ENCODE measurements at regions not wholly inside any gene's neighbourhood (a gene's known extent, or its start where the extent isn't known, plus 50 kb on each side); places are given as distances from the start of the nearest gene placed in this dataset.

DNA sequence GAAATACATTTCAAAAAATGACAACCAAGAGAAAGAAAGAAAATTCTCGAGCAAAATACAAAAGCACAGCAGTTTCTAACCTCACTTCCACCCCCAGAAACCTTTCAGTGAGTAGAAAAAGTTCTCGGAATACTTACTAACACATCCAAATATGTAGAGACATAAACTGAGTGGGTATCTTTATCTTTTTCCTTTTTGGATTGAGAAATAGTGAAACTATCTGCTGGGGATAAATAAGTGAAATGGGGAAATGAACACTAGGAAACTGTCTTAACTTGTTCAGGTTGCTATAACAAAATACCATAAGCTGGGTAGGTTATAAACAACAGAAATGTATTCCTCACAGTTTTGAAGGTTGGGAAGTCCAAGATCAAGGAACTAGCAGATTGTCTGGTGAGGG, 72.0 kb downstream of the VCAM1 start:
- DNase-seq: no peak
- Histone ChIP-seq H3K4me1 (peaks cover 0 to 13% (median 7%) of the 10 kb centered on the region in 9 donors), H3K4me3 (no peak overlapping the region), H3K27ac (peak overlapping the region in 1 of 10 donors; percentile 57), H3K36me3 (no peaks in the 10 kb centered on the region), H3K9me3 (no peaks in the 10 kb centered on the region), H3K27me3 (no peaks in the 10 kb centered on the region)
- intact Hi-C loops (cut with DNase I): no loop called here
- peak in 1 of 8 donors; percentile 29 for ATAC-seq
- WGBS, 2 donors: 71 to 74% methylated on average over 2 of the region's 2 CpGs
- TF ChIP-seq, protein P1, sequence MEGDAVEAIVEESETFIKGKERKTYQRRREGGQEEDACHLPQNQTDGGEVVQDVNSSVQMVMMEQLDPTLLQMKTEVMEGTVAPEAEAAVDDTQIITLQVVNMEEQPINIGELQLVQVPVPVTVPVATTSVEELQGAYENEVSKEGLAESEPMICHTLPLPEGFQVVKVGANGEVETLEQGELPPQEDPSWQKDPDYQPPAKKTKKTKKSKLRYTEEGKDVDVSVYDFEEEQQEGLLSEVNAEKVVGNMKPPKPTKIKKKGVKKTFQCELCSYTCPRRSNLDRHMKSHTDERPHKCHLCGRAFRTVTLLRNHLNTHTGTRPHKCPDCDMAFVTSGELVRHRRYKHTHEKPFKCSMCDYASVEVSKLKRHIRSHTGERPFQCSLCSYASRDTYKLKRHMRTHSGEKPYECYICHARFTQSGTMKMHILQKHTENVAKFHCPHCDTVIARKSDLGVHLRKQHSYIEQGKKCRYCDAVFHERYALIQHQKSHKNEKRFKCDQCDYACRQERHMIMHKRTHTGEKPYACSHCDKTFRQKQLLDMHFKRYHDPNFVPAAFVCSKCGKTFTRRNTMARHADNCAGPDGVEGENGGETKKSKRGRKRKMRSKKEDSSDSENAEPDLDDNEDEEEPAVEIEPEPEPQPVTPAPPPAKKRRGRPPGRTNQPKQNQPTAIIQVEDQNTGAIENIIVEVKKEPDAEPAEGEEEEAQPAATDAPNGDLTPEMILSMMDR (IDR thresholded peaks at IDR 0.05): no peak

DNA sequence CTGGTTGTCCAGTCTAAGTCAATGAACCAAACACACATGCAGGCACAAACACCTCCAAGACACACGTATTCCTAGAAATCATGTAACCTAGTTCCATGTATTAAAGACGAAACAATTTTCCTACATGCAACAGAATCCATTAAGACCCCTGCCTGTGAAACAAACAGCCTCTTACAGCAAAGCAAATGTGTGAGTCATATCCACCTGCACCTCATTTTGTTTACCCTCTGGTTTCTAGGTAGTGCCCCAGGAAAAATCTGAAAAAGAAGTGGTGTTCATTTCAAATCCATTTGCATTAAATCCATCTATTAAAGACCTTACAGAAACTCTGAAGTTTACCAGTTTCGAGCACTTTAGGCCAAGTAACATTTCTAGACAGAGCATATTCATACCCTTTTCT, 74.1 kb downstream of the VCAM1 start:
- DNase-seq: no peak
- TF ChIP-seq, protein P1 (IDR thresholded peaks at IDR 0.05): no peak
- Histone ChIP-seq H3K27me3 (no peaks in the 10 kb centered on the region), H3K36me3 (no peaks in the 10 kb centered on the region), H3K4me3 (no peak overlapping the region), H3K27ac (no peak overlapping the region), H3K9me3 (no peaks in the 10 kb centered on the region), H3K4me1 (peaks cover 0 to 13% (median 7%) of the 10 kb centered on the region in 9 donors)
- no peak for ATAC-seq
- intact Hi-C loops (cut with DNase I): no loop called here
- WGBS, 2 donors: 90 to 91% methylated on average over 3 of the region's 3 CpGs

DNA sequence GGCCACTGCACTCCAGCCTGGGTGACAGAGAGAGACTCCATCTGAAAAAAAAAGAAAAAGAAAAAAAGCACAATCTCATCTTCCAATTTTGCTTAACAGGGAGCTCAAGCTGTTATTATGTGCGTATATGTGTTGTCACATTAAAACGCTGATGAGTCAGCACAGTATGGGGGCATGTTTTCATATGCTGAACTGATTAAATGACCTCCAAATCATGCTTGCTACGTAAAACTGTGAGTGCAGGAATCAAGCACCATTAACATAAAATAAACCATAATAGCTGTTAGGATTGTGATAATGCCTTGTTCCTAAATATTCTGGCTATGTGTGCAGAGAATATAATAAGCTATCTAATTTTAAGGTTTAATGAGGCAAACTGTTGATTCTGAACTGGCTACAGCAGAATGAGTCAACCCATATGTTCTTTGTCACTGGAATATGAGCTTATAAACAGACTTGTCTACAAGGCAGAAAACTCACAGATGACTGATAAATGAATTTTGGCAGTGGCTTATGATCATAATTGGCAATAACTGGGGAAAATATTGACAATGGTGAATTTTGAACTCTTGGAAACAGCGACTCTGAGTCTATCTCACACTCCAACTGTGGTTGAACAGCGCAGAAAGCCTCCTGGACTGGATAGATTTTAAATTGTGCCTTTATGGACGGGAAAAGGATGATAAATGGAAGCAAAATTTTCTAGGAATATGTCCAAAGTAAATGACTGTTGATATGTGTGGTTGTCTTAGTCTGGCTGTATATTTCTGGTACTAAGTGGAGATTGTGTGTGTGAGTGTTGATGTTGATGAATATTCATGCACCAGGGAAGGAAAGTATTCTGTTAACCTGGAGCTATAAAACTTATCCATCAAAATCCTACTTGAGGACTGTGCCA, 75.5 kb downstream of the VCAM1 start:
- H3K27ac ChIP-seq: peak overlapping the region in 1 of 10 donors; percentile 45

DNA sequence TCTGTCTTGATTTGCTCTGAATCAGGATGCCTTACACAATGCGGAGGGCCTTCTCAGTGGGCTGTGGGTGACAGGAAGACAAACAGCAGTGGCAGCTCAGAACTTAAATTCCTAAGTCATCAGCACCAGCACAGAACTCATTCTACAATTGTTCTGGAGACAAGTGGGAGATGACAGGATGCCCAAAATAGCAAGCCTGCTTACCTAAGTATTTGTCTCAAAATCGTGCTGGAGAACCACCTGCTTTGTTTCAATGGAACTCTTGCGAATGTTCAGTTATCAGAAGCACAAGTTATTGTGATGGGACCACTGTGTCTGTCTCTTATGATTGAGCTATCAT, 76.1 kb downstream of the VCAM1 start:
- 30 to 42% methylated on average over 3 of the region's 3 CpGs for WGBS, 2 donors
- H3K4me1 ChIP-seq: peaks cover 0 to 13% (median 7%) of the 10 kb centered on the region in 9 donors
- H3K36me3 ChIP-seq: no peaks in the 10 kb centered on the region
- intact Hi-C loops (cut with DNase I): no loop called here
- ATAC-seq (no peak), DNase-seq (no peak)
- TF ChIP-seq, protein P1 (IDR thresholded peaks at IDR 0.05): no peak
- no peak overlapping the region for H3K4me3 ChIP-seq
- H3K27me3 ChIP-seq: no peaks in the 10 kb centered on the region
- peak overlapping the region in 1 of 10 donors; percentile 17 for H3K27ac ChIP-seq
- H3K9me3 ChIP-seq: peaks cover 0 to 4% (median 0%) of the 10 kb centered on the region in 11 donors

More for the DNA sequence above, 75.5 kb downstream of the VCAM1 start:
- TF ChIP-seq, protein P1 (IDR thresholded peaks at IDR 0.05): no peak
- no peaks in the 10 kb centered on the region for H3K36me3 ChIP-seq
- no peaks in the 10 kb centered on the region for H3K9me3 ChIP-seq
- H3K27me3 ChIP-seq: no peaks in the 10 kb centered on the region
- no peak overlapping the region for H3K4me3 ChIP-seq
- peaks cover 0 to 13% (median 7%) of the 10 kb centered on the region in 9 donors for H3K4me1 ChIP-seq
- WGBS, 2 donors: 45 to 60% methylated on average over 6 of the region's 6 CpGs
- intact Hi-C loops (cut with DNase I): no loop called here
- no peak for DNase-seq
- ATAC-seq: peak in 2 of 8 donors; percentile 17 to 41
